HCT116 (cell line): ENCODE measurements at regions not wholly inside any gene's neighbourhood (a gene's known extent, or its start where the extent isn't known, plus 50 kb on each side); places are given as distances from the start of the nearest gene placed in this dataset.
A peak's percentile ranks its signal among the peaks of the same experiment; 100 is the strongest.

Experiments used
- ATAC-seq: fragments of 200-7000 bp; cut with Tn5 transposase; 2 replicates; pipeline ENCODE4 v1.9.1; 2020; ENCODE audit warnings: mild to moderate bottlenecking, moderate library complexity
- BruUV-seq: library from RNA; stranded (reverse); fragments of 400-500 nt; replicated peaks from 2 replicates; lab custom pipeline; 2021; lab: Mats Ljungman, UMichigan
- CTCF ChIA-PET: fragments of 300-600 bp; sonication (Branson Sonifier 250); formaldehyde crosslinking; loops from one replicate; lab custom pipeline; 2021; ENCODE audit warnings: antibody characterized with exemption; lab: Charles Lee
- POLR2A ChIA-PET: fragments of 300-600, 350-600 bp; sonication (Branson Sonifier 250); formaldehyde crosslinking; loops from one replicate; lab custom pipeline; 2021; ENCODE audit warnings: antibody characterized with exemption; lab: Charles Lee
- RAD21 ChIA-PET, 2 experiments: fragments of 300-600 bp; sonication (Branson Sonifier 250); formaldehyde crosslinking; loops; one replicate each; lab custom pipeline; 2023; ENCODE audit warnings: low total read pairs in 2 of 2; ENCODE audit not compliant: uncharacterized antibody in 2 of 2, unreplicated experiment in 2 of 2, low non-redundant PET in 1 of 2; lab: Charles Lee
- DNase-seq: peaks from one replicate; pipeline ENCODE4 v3.0.0-alpha.2; 2010; ENCODE audit warnings: low read depth, low spot score
- H2AFZ ChIP-seq: fragments of 200-600 bp; shearing (Covaris generic), sonication (generic); 2 replicates; pipeline ENCODE4 v1.6.1; 2017; ENCODE audit warnings: low read depth, mixed run types, mixed read lengths, antibody characterized with exemption, low read length; ENCODE audit not compliant: poor library complexity, severe bottlenecking
- H3K27ac ChIP-seq: 2 replicates; pipeline ENCODE4 v1.5.1; 2012; ENCODE audit warnings: low read depth, low read length
- H3K27me3 ChIP-seq: fragments of 200-600 bp; sonication (generic); 2 replicates; pipeline ENCODE4 v1.6.1; 2016; ENCODE audit warnings: mixed run types, low read length, mixed read lengths; ENCODE audit not compliant: insufficient read depth
- H3K36me3 ChIP-seq, 2 experiments: fragments of 200-500 bp in 1 of 2; fragments of 200-600 bp in 1 of 2; sonication (Bioruptor generic) in 1 of 2; sonication (generic) in 1 of 2; 2 replicates each; pipeline versions ENCODE4 v1.5.1 to v1.6.1; 2014 to 2016; ENCODE audit warnings: low read length in 2 of 2, inconsistent platforms in 1 of 2, mixed read lengths in 1 of 2, mixed run types in 1 of 2; ENCODE audit not compliant: insufficient read depth in 2 of 2, control insufficient read depth in 1 of 2
- H3K4me1 ChIP-seq, 2 experiments: fragments of 200-600 bp in 1 of 2; sonication (generic) in 1 of 2; 2 replicates each; pipeline versions ENCODE4 v1.5.1 to v1.6.1; 2012 to 2017; ENCODE audit warnings: low read length in 2 of 2, inconsistent platforms in 1 of 2, mild to moderate bottlenecking in 1 of 2, mixed read lengths in 1 of 2, mixed run types in 1 of 2, moderate library complexity in 1 of 2; ENCODE audit not compliant: insufficient read depth in 2 of 2, control insufficient read depth in 1 of 2
- H3K4me2 ChIP-seq: fragments of 200-600 bp; sonication (generic); 2 replicates; pipeline ENCODE4 v1.6.1; 2017; ENCODE audit warnings: mixed run types, low read length, mixed read lengths
- H3K4me3 ChIP-seq, 2 experiments: fragments of 200-600 bp in 1 of 2; sonication (generic) in 1 of 2; replicated peaks in 1 of 2; 2 replicates each; pipeline ENCODE4 v1.5.1; 2011 to 2016; ENCODE audit warnings: low read length in 2 of 2, control low read depth in 1 of 2, low read depth in 1 of 2, mild to moderate bottlenecking in 1 of 2, mixed read lengths in 1 of 2, mixed run types in 1 of 2
- H3K79me2 ChIP-seq: fragments of 200-600 bp; sonication (generic); 2 replicates; pipeline ENCODE4 v1.6.1; 2017; ENCODE audit warnings: mild to moderate bottlenecking, mixed run types, low read length, moderate library complexity, mixed read lengths; ENCODE audit not compliant: insufficient read depth
- H3K9ac ChIP-seq: fragments of 200-600 bp; sonication (generic); 2 replicates; pipeline ENCODE4 v1.6.1; 2016; ENCODE audit warnings: low read length, mixed read lengths
- H3K9me2 ChIP-seq: fragments of 200-600 bp; sonication (generic), shearing (Covaris generic); 2 replicates; pipeline ENCODE4 v1.6.1; 2017; ENCODE audit warnings: mixed run types, mild to moderate bottlenecking, moderate library complexity; ENCODE audit not compliant: insufficient read depth
- H3K9me3 ChIP-seq, 2 experiments: fragments of 200-500 bp in 1 of 2; fragments of 200-600 bp in 1 of 2; sonication (Bioruptor generic) in 1 of 2; sonication (generic) in 1 of 2; 2 replicates each; pipeline ENCODE4 v1.6.1; 2014 to 2017; ENCODE audit warnings: low read length in 2 of 2, mixed read lengths in 2 of 2, inconsistent platforms in 1 of 2, low read depth in 1 of 2, mild to moderate bottlenecking in 1 of 2, mixed run types in 1 of 2, moderate library complexity in 1 of 2; ENCODE audit not compliant: control insufficient read depth in 1 of 2, insufficient read depth in 1 of 2
- H4K20me1 ChIP-seq: fragments of 200-600 bp; sonication (generic), shearing (Covaris generic); 2 replicates; pipeline ENCODE4 v1.6.1; 2017; ENCODE audit warnings: mixed run types, mild to moderate bottlenecking, moderate library complexity; ENCODE audit not compliant: insufficient read depth
- ATF3 ChIP-seq: IDR thresholded peaks from 2 replicates; pipeline ENCODE4 v1.6.1; 2012
- CEBPB ChIP-seq: IDR thresholded peaks from 2 replicates; pipeline ENCODE4 v1.6.1; 2012; ENCODE audit warnings: low read depth
- CTCF ChIP-seq, 3 experiments: fragments of 200-600 bp in 1 of 3; sonication (generic) in 1 of 3; IDR thresholded peaks in 2 of 3; conservative IDR thresholded peaks in 1 of 3; 2 replicates each; pipeline ENCODE4 v1.5.1; 2012 to 2017; ENCODE audit warnings: low read depth in 2 of 3, low read length in 2 of 3, antibody characterized with exemption in 1 of 3, borderline replicate concordance in 1 of 3, control low read depth in 1 of 3, mild to moderate bottlenecking in 1 of 3, mixed read lengths in 1 of 3, mixed run types in 1 of 3, moderate library complexity in 1 of 3; ENCODE audit not compliant: insufficient read depth in 1 of 3
- EGR1 ChIP-seq: IDR thresholded peaks from 2 replicates; pipeline ENCODE4 v1.6.1; 2012; ENCODE audit warnings: low read depth
- ELF1 ChIP-seq: IDR thresholded peaks from 2 replicates; pipeline ENCODE4 v1.6.1; 2012; ENCODE audit warnings: low read depth, borderline replicate concordance
- EZH2phosphoT487 ChIP-seq: fragments of 200-600 bp; IDR thresholded peaks from 2 replicates; pipeline ENCODE4 v1.6.1; 2018; ENCODE audit warnings: antibody characterized with exemption, borderline replicate concordance
- FOSL1 ChIP-seq: IDR thresholded peaks from 2 replicates; pipeline ENCODE4 v1.6.1; 2012; ENCODE audit warnings: low read depth
- JUND ChIP-seq: IDR thresholded peaks from 2 replicates; pipeline ENCODE4 v1.6.1; 2012
- RAD21 ChIP-seq: IDR thresholded peaks from 2 replicates; pipeline ENCODE4 v1.6.1; 2012; ENCODE audit warnings: low read depth, mild to moderate bottlenecking
- REST ChIP-seq: IDR thresholded peaks from 2 replicates; pipeline ENCODE4 v1.6.1; 2012; ENCODE audit warnings: low read depth
- SIN3A ChIP-seq: IDR thresholded peaks from 2 replicates; pipeline ENCODE4 v1.6.1; 2012; ENCODE audit warnings: low read depth
- SP1 ChIP-seq: IDR thresholded peaks from 2 replicates; pipeline ENCODE4 v1.6.1; 2012; ENCODE audit warnings: low read depth
- SRF ChIP-seq: IDR thresholded peaks from 2 replicates; pipeline ENCODE4 v1.6.1; 2012; ENCODE audit warnings: low read depth
- TCF7L2 ChIP-seq: IDR thresholded peaks from 2 replicates; pipeline ENCODE4 v1.7.0; 2011; ENCODE audit warnings: borderline replicate concordance, inconsistent platforms; ENCODE audit not compliant: insufficient read depth, insufficient read length; ENCODE audit errors: extremely low read depth
- YY1 ChIP-seq: IDR thresholded peaks from 2 replicates; pipeline ENCODE4 v1.6.1; 2011; ENCODE audit warnings: low read length, low read depth, moderate library complexity, mild to moderate bottlenecking; ENCODE audit not compliant: insufficient replicate concordance; ENCODE audit errors: extremely low read depth
- ZFX ChIP-seq: fragments of 450-650 bp; IDR thresholded peaks from 2 replicates; pipeline ENCODE4 v1.6.1; 2017
- ZNF274 ChIP-seq: fragments of 200-500 bp; sonication (Bioruptor generic); IDR thresholded peaks from 2 replicates; pipeline ENCODE4 v1.6.1; 2014; ENCODE audit warnings: mild to moderate bottlenecking, low read depth, low read length, inconsistent platforms
- intact Hi-C: fragments of 100-400 bp; cut with micrococcal nuclease; formaldehyde crosslinking; loops from 2 replicates; pipeline ENCODE4 v1.10.0; 2022

- H3K9me3 ChIP-seq = no peaks in the 10 kb centered on the region
- DNase-seq (no peak), ATAC-seq (no peak)
- peaks cover 94% of the 10 kb centered on the region for H3K79me2 ChIP-seq
- peaks cover 15% of the 10 kb centered on the region; the same call in 1 of the 2 replicates for H4K20me1 ChIP-seq
- no TSS peak for BruUV-seq
- intact Hi-C loops = loop anchor here (1.0 to 2.0 kb wide), 2 partner anchors 100 to 165 kb away; no protein-coding TSS in a partner anchor
- no peak overlapping the region for H3K9ac ChIP-seq
- H3K4me2 ChIP-seq = no peak overlapping the region
- RAD21 ChIA-PET = interaction anchor here in 1 of 2 experiments (1.4 kb wide), 1 partner anchor 162 kb away, joined by 4 read pairs; no protein-coding TSS in a partner anchor
- no peak for TF ChIP-seq ZNF274
- TF ChIP-seq CTCF (IDR thresholded peaks at IDR 0.05 in 2 of 3, conservative IDR thresholded peaks at IDR 0.05 in 1 of 3; ENCODE audit: borderline replicate concordance in 1 of 3, insufficient read depth in 1 of 3, low read depth in 2 of 3, low read length in 2 of 3) = no peak
- TF ChIP-seq REST = no peak
- TF ChIP-seq EZH2phosphoT487 = no peak
- no peak for TF ChIP-seq ELF1
- no peak for TF ChIP-seq TCF7L2
- TF ChIP-seq SP1 = no peak
- no peak for TF ChIP-seq SIN3A
- TF ChIP-seq JUND = no peak
- TF ChIP-seq FOSL1 = no peak
- TF ChIP-seq ZFX = no peak
- TF ChIP-seq CEBPB = no peak
- TF ChIP-seq SRF = no peak
- no peak for TF ChIP-seq ATF3
- TF ChIP-seq YY1 = no peak
- no peak for TF ChIP-seq EGR1
- no peak for TF ChIP-seq RAD21
- H3K4me1 ChIP-seq = peaks cover 26 to 48% of the 10 kb centered on the region in 2 experiments
- peak overlapping the region; percentile 6; the same call in 1 of the 2 replicates for H3K27ac ChIP-seq
- no peak overlapping the region for H3K4me3 ChIP-seq
- CTCF ChIA-PET = interaction anchor here (0.9 to 2.5 kb wide), 10 partner anchors 14 to 212 kb away, joined by 3 to 18 read pairs (median 6); no protein-coding TSS in a partner anchor
- peaks cover 0 to 18% of the 10 kb centered on the region in 2 experiments; a peak in 1 of 4 replicates for H3K36me3 ChIP-seq
- H2AFZ ChIP-seq = no peak overlapping the region
- POLR2A ChIA-PET = interaction anchor here (1.2 kb wide), 2 partner anchors 8 to 119 kb away, joined by 3 read pairs; no protein-coding TSS in a partner anchor
- H3K9me2 ChIP-seq = no peaks in the 10 kb centered on the region
- no peaks in the 10 kb centered on the region for H3K27me3 ChIP-seq
These were observed 189.9 kb downstream of the SEC14L1 start for GRCh38 chr17:77330602-77331081.
